ENCODE measurements at regions not wholly inside any gene's neighbourhood (a gene's known extent, or its start where the extent isn't known, plus 50 kb on each side); places are given as distances from the start of the nearest gene placed in this dataset.

- Histone ChIP-seq H3K27me3 (ENCODE audit: control insufficient read depth, insufficient read depth, low read length, poor library complexity, severe bottlenecking) (no peaks in the 10 kb centered on the region), H3K9ac (ENCODE audit: extremely low read depth, low read length, poor library complexity, severe bottlenecking) (no peak overlapping the region), H3K27ac (ENCODE audit: low read depth, low read length) (no peak overlapping the region), H3K36me3 (ENCODE audit: control insufficient read depth, insufficient read depth, low read length) (no peaks in the 10 kb centered on the region), H3K9me3 (ENCODE audit: control insufficient read depth, low read length) (no peaks in the 10 kb centered on the region), H3K4me3 (ENCODE audit: low read length) (no peak overlapping the region), H3K4me1 (ENCODE audit: control insufficient read depth, insufficient read depth, low read length) (no peaks in the 10 kb centered on the region)
- H3K27ac Mint-ChIP-seq, result no peak overlapping the region
- no peaks in the 10 kb centered on the region for H3K4me1 Mint-ChIP-seq
- DNase-seq, result no peak
- no peaks in the 10 kb centered on the region for H3K9me3 Mint-ChIP-seq
- TF ChIP-seq CTCF (conservative IDR thresholded peaks at IDR 0.05), result no peak
- no peaks in the 10 kb centered on the region for H3K36me3 Mint-ChIP-seq (ENCODE audit: low read depth)
- no peaks in the 10 kb centered on the region for H3K27me3 Mint-ChIP-seq (ENCODE audit: insufficient read depth)
- 88 to 94% methylated on average over 5 to 8 of the region's 8 CpGs for WGBS, 2 experiments (ENCODE audit: insufficient coverage in 1 of 2, insufficient read length in 1 of 2)
- no peak overlapping the region for H3K4me3 Mint-ChIP-seq
Observed at GRCh38 chr15:93658026-93658816, 569.2 kb upstream of the RGMA start.

- Histone ChIP-seq H3K4me1 (ENCODE audit: control insufficient read depth, insufficient read depth, low read length) (no peaks in the 10 kb centered on the region), H3K9ac (ENCODE audit: extremely low read depth, low read length, poor library complexity, severe bottlenecking) (no peak overlapping the region), H3K27ac (ENCODE audit: low read depth, low read length) (no peak overlapping the region), H3K36me3 (ENCODE audit: control insufficient read depth, insufficient read depth, low read length) (no peaks in the 10 kb centered on the region), H3K4me3 (ENCODE audit: low read length) (no peak overlapping the region), H3K9me3 (ENCODE audit: control insufficient read depth, low read length) (no peaks in the 10 kb centered on the region), H3K27me3 (ENCODE audit: control insufficient read depth, insufficient read depth, low read length, poor library complexity, severe bottlenecking) (no peaks in the 10 kb centered on the region)
- no peak for DNase-seq
- 82 to 99% methylated on average over 2 of the region's 2 CpGs for WGBS, 2 experiments (ENCODE audit: insufficient coverage in 1 of 2, insufficient read length in 1 of 2)
- Mint-ChIP-seq H3K36me3 (ENCODE audit: low read depth) (no peaks in the 10 kb centered on the region), H3K27me3 (ENCODE audit: insufficient read depth) (no peaks in the 10 kb centered on the region), H3K4me1 (no peaks in the 10 kb centered on the region), H3K4me3 (no peak overlapping the region), H3K27ac (no peak overlapping the region), H3K9me3 (no peaks in the 10 kb centered on the region)
- TF ChIP-seq CTCF (conservative IDR thresholded peaks at IDR 0.05), result no peak
Observed at GRCh38 chr15:93656041-93656440, 567.0 kb upstream of the RGMA start.

- H3K4me3 Mint-ChIP-seq, result no peak overlapping the region
- WGBS, 2 experiments (ENCODE audit: insufficient coverage in 1 of 2, insufficient read length in 1 of 2), result 90 to 92% methylated on average over 4 to 6 of the region's 6 CpGs
- H3K27ac Mint-ChIP-seq, result no peak overlapping the region
- TF ChIP-seq CTCF (conservative IDR thresholded peaks at IDR 0.05), result no peak
- no peaks in the 10 kb centered on the region for H3K4me1 Mint-ChIP-seq
- Histone ChIP-seq H3K27me3 (ENCODE audit: control insufficient read depth, insufficient read depth, low read length, poor library complexity, severe bottlenecking) (no peaks in the 10 kb centered on the region), H3K4me3 (ENCODE audit: low read length) (no peak overlapping the region), H3K36me3 (ENCODE audit: control insufficient read depth, insufficient read depth, low read length) (no peaks in the 10 kb centered on the region), H3K27ac (ENCODE audit: low read depth, low read length) (no peak overlapping the region), H3K4me1 (ENCODE audit: control insufficient read depth, insufficient read depth, low read length) (no peaks in the 10 kb centered on the region), H3K9ac (ENCODE audit: extremely low read depth, low read length, poor library complexity, severe bottlenecking) (no peak overlapping the region), H3K9me3 (ENCODE audit: control insufficient read depth, low read length) (no peaks in the 10 kb centered on the region)
- no peak for DNase-seq
- H3K36me3 Mint-ChIP-seq (ENCODE audit: low read depth), result no peaks in the 10 kb centered on the region
- H3K9me3 Mint-ChIP-seq, result no peaks in the 10 kb centered on the region
- H3K27me3 Mint-ChIP-seq (ENCODE audit: insufficient read depth), result no peaks in the 10 kb centered on the region
Observed at GRCh38 chr15:93649691-93650235, 560.8 kb upstream of the RGMA start.

Data from endodermal cell (in vitro differentiated cells).